NCI-H146 (cell line): ENCODE measurements at regions not wholly inside any gene's neighbourhood (a gene's known extent, or its start where the extent isn't known, plus 50 kb on each side); places are given as distances from the start of the nearest gene placed in this dataset.

Experiments used
- DNase-seq: peaks from one replicate; lab custom pipeline; 2025; lab: John Stamatoyannopoulos, UW

DNA sequence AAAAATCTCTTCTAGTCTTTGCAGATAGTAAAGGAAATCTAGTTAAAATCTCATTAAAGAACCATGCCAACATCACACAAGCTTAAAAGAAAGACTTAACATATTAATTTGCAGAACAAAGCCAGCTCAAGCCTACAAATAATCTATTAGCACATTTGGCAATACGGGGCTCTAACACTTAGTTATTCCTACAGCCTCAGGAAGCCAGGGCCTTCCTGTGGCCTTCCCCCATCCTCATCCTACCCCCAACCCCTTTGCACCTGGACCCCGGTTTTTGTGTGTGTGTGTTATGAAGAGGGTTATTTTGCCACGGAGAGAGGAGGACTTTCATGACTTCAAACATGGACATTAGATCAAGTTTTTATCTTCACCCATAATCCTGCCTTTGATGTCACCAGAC lies 64.6 kb downstream of the FOXB2 start:
- DNase-seq = no peak

DNA sequence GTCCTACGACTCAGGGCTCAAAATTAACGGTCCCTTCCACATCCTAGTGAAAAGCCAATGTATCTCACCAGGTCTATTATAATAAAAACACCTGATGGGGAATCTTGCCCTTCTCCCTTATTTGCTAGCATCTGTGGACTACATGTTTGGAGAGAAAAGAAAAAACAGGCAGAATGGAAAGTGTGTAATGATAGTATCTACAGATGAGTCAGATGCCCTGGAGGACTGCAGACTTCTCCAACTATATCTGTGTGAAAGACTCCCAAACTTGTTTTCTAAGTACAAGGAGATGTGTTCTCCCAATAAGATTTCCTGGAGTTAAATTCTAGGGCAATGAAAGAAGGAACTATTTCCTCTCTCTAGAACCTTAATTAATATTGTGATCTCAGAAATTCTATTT lies 66.0 kb downstream of the FOXB2 start:
- no peak for DNase-seq

DNA sequence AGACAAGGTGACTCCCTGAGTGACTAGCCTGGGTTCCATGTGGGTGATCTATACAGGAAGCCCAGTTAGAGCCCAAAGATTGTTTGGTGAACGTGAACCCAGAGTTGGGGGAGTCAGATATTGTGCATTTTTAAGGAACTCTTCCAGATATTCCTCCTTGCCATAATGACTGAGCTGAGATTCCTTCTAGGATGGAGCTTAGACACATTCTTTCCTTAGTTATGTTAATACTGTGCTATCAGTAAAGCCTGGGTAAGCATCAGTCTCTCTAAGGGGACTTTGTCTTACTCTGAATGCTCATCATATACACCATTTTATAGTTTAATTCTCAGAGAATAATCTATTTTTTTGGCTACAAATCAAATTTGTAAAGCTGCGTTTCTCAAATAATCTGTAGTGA lies 68.1 kb downstream of the FOXB2 start:
- DNase-seq = no peak

DNA sequence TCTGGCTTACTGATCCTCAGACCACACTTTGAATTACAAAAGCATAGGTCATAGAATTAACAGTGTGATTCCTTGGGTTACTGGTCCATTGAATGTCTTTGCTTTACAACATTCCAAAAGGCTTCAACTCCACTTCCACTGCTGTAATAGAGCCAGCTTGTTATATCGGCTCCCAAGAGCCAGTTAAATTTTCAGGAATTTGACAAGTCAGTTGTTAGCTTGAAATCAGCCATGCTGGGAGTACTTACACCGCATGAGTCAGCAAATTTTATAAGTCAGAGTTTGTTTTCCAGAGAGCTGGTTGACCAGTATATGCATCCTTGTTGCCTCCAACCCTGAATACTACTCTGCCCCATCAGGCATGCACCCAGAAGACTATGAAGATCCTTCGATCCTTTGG lies 73.1 kb downstream of the FOXB2 start:
- DNase-seq = no peak

DNA sequence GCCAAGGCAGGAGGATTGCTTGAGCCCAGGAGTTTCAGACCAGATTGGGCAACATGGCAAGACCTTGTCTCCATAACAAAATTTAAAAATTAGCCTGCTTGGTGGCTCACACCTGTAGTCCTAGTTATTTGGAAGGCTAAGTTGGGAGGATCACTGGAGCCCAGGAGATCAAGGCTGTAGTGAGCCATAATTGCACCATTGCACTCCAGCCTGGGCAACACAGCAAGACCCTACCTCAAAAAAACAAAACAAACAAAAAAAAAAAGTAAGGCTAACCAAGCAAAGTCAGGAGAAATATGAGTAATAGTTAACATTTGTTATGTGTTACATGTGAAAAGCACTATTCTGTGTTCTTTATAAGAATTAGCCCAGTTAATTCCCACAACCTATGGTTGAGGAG lies 74.7 kb downstream of the FOXB2 start:
- no peak for DNase-seq

DNA sequence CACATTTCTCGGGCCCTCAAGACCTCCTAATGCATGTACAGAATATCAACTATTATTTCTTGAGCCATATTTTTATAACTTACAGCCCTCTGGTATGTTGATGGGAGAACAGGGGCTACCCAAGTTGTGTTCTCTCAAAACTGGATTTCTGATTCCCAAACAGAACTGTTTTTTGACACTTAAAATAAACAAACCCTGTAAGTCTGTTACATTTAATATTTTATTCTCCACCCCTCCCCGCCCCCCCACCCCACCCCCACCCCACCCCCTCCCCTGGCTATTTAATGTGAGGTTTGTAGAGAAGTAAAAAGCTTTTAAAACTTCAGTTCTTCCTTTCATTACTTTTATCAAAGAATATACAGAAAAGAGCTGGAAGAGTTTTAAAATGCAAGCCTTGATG lies 77.9 kb downstream of the FOXB2 start:
- DNase-seq = no peak

DNA sequence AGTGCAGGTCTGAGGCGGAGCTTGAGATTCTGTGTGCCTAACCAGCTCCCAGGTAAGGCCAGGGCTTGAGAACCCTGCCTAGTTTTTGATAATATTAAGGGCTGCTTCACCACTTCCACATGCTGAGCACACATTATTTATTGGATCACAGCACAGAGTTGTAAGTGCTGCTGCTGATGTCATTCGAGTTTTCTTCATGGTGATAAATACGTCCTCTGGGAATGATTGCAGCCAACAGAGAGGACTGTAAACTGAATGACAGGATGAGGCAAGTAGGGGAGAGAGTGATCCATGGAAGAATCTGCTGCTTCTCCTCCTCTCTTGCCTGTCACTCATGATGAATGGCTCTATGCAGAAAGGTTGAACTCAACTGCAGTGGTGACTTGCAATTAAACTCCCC lies 77.9 kb upstream of the VPS13A start:
- no peak for DNase-seq

DNA sequence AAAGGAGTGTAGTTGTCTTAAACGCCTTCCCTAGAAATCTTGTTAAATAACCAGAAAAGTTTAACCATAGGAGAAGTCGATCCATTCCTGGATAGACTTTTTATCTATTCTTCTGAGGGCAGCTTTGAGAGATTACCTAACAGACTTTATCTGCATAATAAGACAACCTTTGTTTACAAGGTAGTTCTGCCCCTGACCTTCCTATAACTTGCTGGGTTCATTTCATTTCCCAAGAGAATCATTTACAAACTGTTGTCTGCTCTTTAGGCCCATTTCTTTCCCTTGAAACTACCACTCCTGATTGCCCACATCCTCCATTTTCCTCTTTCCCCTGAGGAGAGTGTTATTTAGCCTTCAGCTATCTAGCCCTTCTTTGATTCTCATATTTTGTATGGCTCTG lies 65.9 kb upstream of the VPS13A start:
- no peak for DNase-seq

DNA sequence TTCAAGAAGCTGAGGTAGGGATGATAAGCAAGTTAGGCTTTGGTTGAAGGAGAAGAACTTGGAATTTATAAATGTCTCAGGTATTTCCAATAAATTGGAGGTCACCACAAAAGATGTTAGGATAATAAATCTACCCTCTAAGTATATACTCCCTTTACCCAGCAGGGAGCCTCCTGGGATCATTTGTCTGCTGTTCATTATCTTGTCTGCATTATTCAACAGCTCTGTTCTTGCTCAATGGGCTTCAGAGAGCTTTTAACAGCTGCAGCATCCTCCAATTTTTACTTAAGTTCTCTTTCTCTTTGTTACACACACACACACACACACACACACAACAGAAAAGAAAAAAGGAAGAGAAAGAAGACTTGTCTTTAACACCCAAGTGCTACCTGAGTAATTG lies 51.7 kb upstream of the VPS13A start:
- DNase-seq = peak; percentile 41

DNA sequence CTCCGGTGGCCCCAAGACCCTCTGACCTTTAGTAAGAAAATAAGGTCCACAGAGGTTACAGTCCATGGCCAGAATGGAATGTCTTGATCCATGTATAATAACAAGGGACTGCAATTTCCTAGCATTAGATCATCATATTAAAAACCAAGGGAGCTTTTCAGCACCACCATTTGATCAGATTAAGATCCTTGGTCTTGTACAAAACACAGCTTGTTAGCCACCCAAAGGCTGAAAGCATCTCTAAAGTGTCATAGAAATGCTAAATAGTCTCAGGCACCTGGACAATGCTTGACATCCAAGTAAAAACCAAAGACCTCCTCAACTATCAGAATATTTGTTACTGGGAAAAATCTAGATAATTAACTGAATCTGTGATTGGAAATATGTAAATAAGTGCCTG lies 50.3 kb upstream of the VPS13A start:
- no peak for DNase-seq
